NT2/D1 (cell line): ENCODE measurements at regions not wholly inside any gene's neighbourhood (a gene's known extent, or its start where the extent isn't known, plus 50 kb on each side); places are given as distances from the start of the nearest gene placed in this dataset.
"Not testable (repeated sequence)": the region's sequence is repeated elsewhere in the genome, so short reads cannot be mapped to it uniquely, and the experiment has no call there.

Experiments
- DNase-seq: peaks from one replicate; pipeline ENCODE4 v3.0.0-alpha.2; 2011; ENCODE audit warnings: low read depth, low spot score
- H3K27me3 ChIP-seq: 2 replicates; pipeline ENCODE4 v1.6.0; 2011; ENCODE audit warnings: mild to moderate bottlenecking; ENCODE audit not compliant: insufficient read length, insufficient read depth
- H3K36me3 ChIP-seq: 2 replicates; pipeline ENCODE4 v1.6.1; 2011; ENCODE audit warnings: mild to moderate bottlenecking, low read length, mixed read lengths; ENCODE audit not compliant: insufficient read depth, insufficient read length
- H3K4me1 ChIP-seq: 2 replicates; pipeline ENCODE4 v1.5.1; 2011; ENCODE audit not compliant: insufficient read depth, insufficient read length
- H3K4me3 ChIP-seq: 2 replicates; pipeline ENCODE4 v1.5.1; 2011; ENCODE audit warnings: low read depth; ENCODE audit not compliant: insufficient read length
- H3K9ac ChIP-seq: 2 replicates; pipeline ENCODE4 v1.6.0; 2011; ENCODE audit warnings: low read depth; ENCODE audit not compliant: insufficient read length
- H3K9me3 ChIP-seq: 2 replicates; pipeline ENCODE4 v1.5.1; 2011; ENCODE audit warnings: mild to moderate bottlenecking, low read length; ENCODE audit not compliant: insufficient read depth
- SUZ12 ChIP-seq: IDR thresholded peaks from 2 replicates; pipeline ENCODE4 v1.6.1; 2011; ENCODE audit not compliant: insufficient read length, insufficient read depth; ENCODE audit errors: extremely low read depth
- YY1 ChIP-seq: IDR thresholded peaks from 2 replicates; pipeline ENCODE4 v1.6.1; 2011; ENCODE audit not compliant: insufficient read length, insufficient read depth
- ZNF274 ChIP-seq: IDR thresholded peaks from 2 replicates; pipeline ENCODE4 v1.6.1; 2011; ENCODE audit warnings: mild to moderate bottlenecking, low read depth, low read length

DNA sequence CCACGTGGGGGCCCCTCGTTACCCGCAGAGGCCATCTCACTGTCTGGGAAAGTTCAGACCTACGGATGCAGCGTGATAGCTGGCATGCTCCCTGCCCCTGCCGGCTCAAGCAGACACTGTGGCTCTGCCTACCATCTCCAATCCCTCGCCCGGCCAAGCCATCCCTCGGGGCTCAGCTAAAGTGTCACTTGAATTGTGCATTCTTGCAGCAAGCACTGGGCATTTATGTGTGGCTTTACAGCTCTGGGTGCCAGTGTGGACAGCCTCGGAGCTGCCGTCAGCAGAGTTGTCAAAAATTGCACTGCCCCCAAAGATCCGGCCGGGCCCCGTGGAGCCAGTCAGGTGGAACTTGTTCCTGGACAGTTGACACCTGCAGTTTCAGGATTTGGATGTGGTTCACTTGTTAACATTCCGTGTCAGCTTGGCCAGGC, 75.0 kb upstream of the FGF3 start:
- Histone ChIP-seq H3K9ac (no peak overlapping the region), H3K9me3 (no peaks in the 10 kb centered on the region; the same call in 1 of the 2 replicates), H3K4me1 (peaks cover 2% of the 10 kb centered on the region), H3K4me3 (no peak overlapping the region), H3K36me3 (no peaks in the 10 kb centered on the region), H3K27me3 (peaks cover 25% of the 10 kb centered on the region)
- TF ChIP-seq SUZ12 (no peak), YY1 (no peak), ZNF274 (no peak)
- DNase-seq = no peak

DNA sequence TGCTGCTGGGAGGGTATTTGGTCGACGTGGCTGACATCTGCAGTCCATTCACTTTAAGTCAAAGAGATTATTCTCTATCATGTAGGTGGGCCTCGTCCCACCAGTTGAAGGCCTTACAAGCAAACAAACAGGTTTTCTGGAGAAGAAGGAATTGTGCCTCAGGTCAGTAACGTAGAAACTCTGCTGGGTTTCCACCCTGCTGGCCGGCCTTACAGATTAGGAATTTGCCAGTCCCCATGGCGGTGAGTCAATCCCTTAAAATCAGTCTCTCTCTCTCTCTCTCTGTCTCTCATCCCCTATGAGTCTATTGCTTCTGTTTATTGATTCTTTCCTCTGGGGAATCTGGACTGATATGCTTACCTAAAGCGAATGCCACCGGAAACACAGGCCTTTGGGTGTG, 75.4 kb upstream of the FGF3 start:
- Histone ChIP-seq H3K9me3 (no peaks in the 10 kb centered on the region; the same call in 1 of the 2 replicates), H3K9ac (no peak overlapping the region), H3K36me3 (no peaks in the 10 kb centered on the region), H3K4me3 (no peak overlapping the region), H3K4me1 (peaks cover 2% of the 10 kb centered on the region), H3K27me3 (peaks cover 25% of the 10 kb centered on the region)
- TF ChIP-seq YY1 (no peak), SUZ12 (no peak), ZNF274 (no peak)
- DNase-seq = no peak

DNA sequence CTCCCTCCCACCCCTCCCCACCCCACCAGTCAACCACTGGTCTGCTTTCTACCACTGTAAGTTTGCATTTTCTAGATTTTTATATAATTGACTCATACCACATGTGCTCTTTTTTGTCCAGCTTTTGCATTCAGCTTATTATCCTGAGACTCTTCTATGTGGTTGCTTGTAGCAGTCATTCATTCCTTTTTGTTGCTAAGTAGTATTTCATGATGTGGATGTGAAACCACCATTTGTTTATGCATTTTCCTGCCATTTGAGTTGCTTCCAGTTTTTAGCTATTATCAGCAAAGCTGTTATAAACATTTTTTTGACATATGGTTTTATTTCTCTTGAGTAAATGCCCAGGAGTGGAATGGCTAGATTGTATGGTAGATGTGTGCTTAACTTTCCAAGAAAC, 77.0 kb upstream of the FGF3 start:
- Histone ChIP-seq H3K9ac (no peak overlapping the region), H3K4me1 (peaks cover 2% of the 10 kb centered on the region), H3K27me3 (peaks cover 12% of the 10 kb centered on the region), H3K9me3 (no peaks in the 10 kb centered on the region; the same call in 1 of the 2 replicates), H3K36me3 (no peaks in the 10 kb centered on the region), H3K4me3 (no peak overlapping the region)
- TF ChIP-seq SUZ12 (no peak), ZNF274 (no peak), YY1 (no peak)
- DNase-seq = no peak

DNA sequence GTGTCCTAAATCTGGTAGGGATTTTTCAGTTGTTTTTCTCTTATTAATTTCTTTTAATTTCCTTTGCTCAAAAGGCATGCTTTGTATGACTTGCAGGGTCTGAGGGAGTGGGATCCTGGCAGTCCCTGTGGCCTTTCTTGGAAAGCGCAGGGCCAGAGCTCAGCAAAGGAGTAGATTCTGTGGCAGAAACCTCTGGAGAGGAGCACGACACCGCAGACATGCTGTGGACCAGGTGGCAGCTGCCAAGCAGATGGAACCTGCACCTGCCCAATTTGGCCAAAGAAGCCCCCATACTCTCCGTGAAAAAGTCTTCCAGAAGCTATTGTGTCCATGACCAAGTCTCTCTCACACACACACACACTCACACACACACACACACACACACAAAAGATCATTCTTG, 78.9 kb upstream of the FGF3 start:
- Histone ChIP-seq H3K4me1 (peaks cover 2% of the 10 kb centered on the region), H3K27me3 (peaks cover 2% of the 10 kb centered on the region), H3K9ac (no peak overlapping the region), H3K9me3 (no peaks in the 10 kb centered on the region; the same call in 1 of the 2 replicates), H3K4me3 (no peak overlapping the region), H3K36me3 (no peaks in the 10 kb centered on the region)
- no peak for DNase-seq
- TF ChIP-seq SUZ12 (no peak), ZNF274 (no peak)

DNA sequence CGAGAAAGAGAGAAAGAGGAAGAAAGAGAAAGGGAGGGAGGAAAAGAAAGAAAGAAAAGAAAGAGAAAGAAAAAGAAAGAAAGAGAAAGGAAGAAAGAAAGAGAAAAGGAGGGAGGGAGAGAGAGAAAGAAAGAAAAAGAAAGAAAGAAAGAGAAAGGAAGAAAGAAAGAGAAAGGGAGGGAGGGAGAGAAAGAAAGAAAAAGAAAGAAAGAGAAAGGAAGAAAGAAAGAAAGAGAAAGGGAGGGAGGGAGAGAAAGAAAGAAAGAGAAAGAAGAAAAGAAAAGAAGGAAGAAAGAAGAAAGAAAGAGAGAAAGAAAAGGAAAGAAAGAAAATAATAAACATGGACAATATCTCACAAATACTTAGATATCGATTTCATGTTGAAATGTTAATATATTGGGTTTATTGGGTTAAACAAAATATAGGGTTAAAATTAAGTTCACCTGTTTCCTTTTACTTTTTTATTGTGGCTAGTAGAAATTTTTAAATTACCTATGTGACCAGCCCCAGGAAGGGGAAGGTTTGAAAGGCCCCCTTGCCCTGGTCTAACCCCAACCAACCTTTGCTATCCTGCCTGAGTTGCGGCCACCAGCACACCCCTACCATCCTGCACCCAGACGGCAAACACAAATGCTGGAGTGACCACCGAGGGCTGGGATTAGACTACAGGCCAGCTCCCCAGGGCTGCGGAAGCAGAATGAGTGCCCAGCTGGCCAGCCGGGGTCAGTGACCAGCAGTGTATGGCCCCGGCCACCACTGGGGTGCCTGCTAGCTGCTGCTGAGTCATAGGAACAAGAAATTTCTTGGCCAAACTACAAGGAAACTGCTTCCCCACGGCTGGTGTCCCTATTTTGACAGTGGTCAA, 81.0 kb upstream of the FGF3 start:
- H3K9ac ChIP-seq = no peak overlapping the region
- no peak for TF ChIP-seq YY1
- TF ChIP-seq ZNF274 = no peak
- TF ChIP-seq SUZ12 = no peak
- no peaks in the 10 kb centered on the region for H3K4me1 ChIP-seq
- H3K4me3 ChIP-seq = no peak overlapping the region
- no peaks in the 10 kb centered on the region for H3K27me3 ChIP-seq
- DNase-seq = no peak
- H3K9me3 ChIP-seq = no peaks in the 10 kb centered on the region; the same call in 1 of the 2 replicates
- H3K36me3 ChIP-seq = no peaks in the 10 kb centered on the region

DNA sequence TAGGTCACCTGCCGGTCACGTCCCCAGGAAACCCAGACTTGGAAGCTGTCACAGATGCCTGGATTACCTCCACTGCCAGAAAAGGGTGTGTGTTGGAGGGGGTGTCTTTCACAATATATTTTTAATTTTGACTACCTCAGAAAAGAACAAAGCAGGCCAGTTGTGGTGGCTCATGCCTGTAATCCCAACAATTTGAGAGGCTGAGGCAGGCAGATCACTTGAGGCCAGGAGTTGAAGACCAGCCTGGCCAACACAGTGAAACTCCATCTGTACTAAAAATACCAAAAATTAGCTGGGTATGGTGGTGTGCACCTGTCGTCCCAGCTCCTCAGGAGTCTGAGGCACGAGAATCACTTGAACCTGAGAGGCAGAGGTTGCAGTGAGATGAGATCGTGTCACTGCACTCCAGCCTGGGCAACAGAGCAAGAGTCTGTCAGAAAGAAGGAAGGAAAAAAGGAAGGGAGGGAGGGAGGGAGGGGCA, 81.6 kb upstream of the FGF3 start:
- not testable (repeated sequence) for H3K9ac ChIP-seq, H3K4me3 ChIP-seq, H3K9me3 ChIP-seq, H3K27me3 ChIP-seq, H3K4me1 ChIP-seq, H3K36me3 ChIP-seq, DNase-seq

DNA sequence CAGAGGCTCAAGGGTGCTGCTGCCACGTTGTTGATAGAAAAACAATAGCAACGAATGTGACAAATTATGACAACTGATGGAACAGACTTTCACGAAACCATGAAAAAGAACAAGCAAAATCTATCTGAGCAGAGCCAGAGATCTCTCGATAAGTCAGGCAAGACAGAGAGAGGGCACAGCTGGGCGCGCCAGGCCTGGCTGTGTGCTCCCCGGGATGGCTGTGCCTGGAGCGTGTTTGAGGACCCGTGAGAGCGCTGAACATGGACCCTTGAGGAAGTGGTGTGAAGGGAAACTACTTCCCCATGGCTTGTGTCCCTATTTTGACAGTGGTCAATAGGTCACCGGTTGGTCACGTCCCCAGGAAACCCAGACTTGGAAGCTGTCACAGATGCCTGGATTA, 83.1 kb upstream of the FGF3 start:
- no peaks in the 10 kb centered on the region; the same call in 1 of the 2 replicates for H3K9me3 ChIP-seq
- no peaks in the 10 kb centered on the region for H3K27me3 ChIP-seq
- no peak overlapping the region for H3K9ac ChIP-seq
- no peak for TF ChIP-seq SUZ12
- TF ChIP-seq YY1 = no peak
- TF ChIP-seq ZNF274 = no peak
- DNase-seq = no peak
- H3K36me3 ChIP-seq = no peaks in the 10 kb centered on the region
- no peak overlapping the region for H3K4me3 ChIP-seq
- H3K4me1 ChIP-seq = peaks cover 3% of the 10 kb centered on the region

DNA sequence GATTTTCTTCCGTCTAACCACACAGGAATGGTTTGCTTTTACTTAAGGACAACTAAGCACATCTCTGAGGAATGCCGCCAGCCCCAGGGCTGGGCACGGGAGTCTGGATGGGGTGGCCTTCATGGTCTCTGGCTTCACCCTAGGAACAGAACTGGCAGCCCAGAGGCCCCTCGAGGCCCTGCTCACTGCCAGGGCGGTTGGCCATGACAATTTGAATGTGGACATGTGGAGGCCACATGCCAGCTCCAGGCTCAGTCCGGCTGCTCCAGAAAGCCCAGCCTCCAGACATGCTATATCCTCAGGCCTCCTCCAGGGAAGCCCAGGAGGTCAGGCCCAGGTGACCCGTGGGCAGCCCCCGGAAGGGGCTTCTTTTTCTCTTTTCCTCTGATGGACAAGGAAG, 84.0 kb upstream of the FGF3 start:
- peaks cover 3% of the 10 kb centered on the region for H3K4me1 ChIP-seq
- no peak overlapping the region for H3K9ac ChIP-seq
- H3K4me3 ChIP-seq = no peak overlapping the region
- DNase-seq = no peak
- H3K27me3 ChIP-seq = no peaks in the 10 kb centered on the region
- H3K36me3 ChIP-seq = no peaks in the 10 kb centered on the region
- TF ChIP-seq ZNF274 = no peak
- no peaks in the 10 kb centered on the region for H3K9me3 ChIP-seq
